ENCODE measurements at regions not wholly inside any gene's neighbourhood (a gene's known extent, or its start where the extent isn't known, plus 50 kb on each side); places are given as distances from the start of the nearest gene placed in this dataset.

DNA sequence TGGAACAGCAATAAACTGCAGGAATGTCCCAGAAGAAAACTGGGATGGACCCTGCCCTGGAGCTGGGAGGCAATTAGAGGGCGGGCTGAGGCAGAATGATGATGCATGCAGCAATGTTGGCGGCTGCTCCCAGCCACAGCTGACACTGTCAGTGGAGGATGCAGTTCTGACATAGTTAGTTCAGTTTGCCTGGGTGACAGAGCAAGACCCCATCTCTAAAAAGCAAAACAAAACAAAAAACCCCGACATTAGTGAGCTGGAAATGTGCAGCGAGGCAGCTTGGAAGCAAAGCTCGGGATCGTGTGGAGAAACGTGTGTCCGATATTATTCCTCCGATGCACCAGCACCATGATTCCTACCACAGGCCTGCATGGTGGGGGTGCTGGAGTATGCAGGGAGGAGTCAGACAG is 110.1 kb upstream of the UQCRFS1 start:
- ChIA-PET POLR2A (no interaction called here), CTCF (no interaction called here)
- Mint-ChIP-seq H3K4me1 (no peaks in the 10 kb centered on the region), H3K27me3 (no peaks in the 10 kb centered on the region), H3K27ac (no peak overlapping the region), H3K4me3 (no peak overlapping the region), H3K9me3 (ENCODE audit: insufficient read depth) (peaks cover 2% of the 10 kb centered on the region)
- Histone ChIP-seq H3K4me3 (ENCODE audit: control extremely low read depth in 1 of 5, extremely low read depth in 1 of 5, insufficient read depth in 1 of 5, low read depth in 2 of 5, low read length in 4 of 5) (no peak overlapping the region), H3K4me1 (ENCODE audit: control insufficient read depth in 2 of 2, insufficient read depth in 2 of 2, low read length in 2 of 2) (no peaks in the 10 kb centered on the region), H3K4me2 (replicated peaks; ENCODE audit: low read depth, low read length, poor library complexity, severe bottlenecking) (no peak overlapping the region), H2AFZ (ENCODE audit: insufficient read depth, low read depth, low read length, poor library complexity, severe bottlenecking) (no peak overlapping the region), H4K20me1 (ENCODE audit: control insufficient read depth, insufficient read depth, low read length, poor library complexity, severe bottlenecking) (no peaks in the 10 kb centered on the region), H3K27ac (ENCODE audit: low read length in 2 of 2) (no peak overlapping the region), H3K9ac (ENCODE audit: low read length) (no peak overlapping the region), H3K9me3 (ENCODE audit: control extremely low read depth in 1 of 3, control insufficient read depth in 2 of 3, insufficient read depth in 1 of 3, low read length in 2 of 3) (peaks cover 0 to 20% (median 0%) of the 10 kb centered on the region in 3 donors), H3K36me3 (replicated peaks in 1 of 2; ENCODE audit: control extremely low read depth in 1 of 2, control insufficient read depth in 1 of 2, extremely low read depth in 1 of 2, insufficient read depth in 2 of 2, low read length in 1 of 2) (no peaks in the 10 kb centered on the region), H3K27me3 (replicated peaks in 1 of 4; ENCODE audit: control extremely low read depth in 1 of 4, control insufficient read depth in 3 of 4, insufficient read depth in 4 of 4, low read length in 3 of 4) (no peaks in the 10 kb centered on the region), H3K79me2 (ENCODE audit: control insufficient read depth, insufficient read depth, low read length) (no peaks in the 10 kb centered on the region)
- DNase-seq = no peak
- 95% methylated on average over 6 of the region's 9 CpGs for WGBS (ENCODE audit: insufficient coverage)
- intact Hi-C loops (cut with micrococcal nuclease) = no loop called here
- TF ChIP-seq, protein P1, sequence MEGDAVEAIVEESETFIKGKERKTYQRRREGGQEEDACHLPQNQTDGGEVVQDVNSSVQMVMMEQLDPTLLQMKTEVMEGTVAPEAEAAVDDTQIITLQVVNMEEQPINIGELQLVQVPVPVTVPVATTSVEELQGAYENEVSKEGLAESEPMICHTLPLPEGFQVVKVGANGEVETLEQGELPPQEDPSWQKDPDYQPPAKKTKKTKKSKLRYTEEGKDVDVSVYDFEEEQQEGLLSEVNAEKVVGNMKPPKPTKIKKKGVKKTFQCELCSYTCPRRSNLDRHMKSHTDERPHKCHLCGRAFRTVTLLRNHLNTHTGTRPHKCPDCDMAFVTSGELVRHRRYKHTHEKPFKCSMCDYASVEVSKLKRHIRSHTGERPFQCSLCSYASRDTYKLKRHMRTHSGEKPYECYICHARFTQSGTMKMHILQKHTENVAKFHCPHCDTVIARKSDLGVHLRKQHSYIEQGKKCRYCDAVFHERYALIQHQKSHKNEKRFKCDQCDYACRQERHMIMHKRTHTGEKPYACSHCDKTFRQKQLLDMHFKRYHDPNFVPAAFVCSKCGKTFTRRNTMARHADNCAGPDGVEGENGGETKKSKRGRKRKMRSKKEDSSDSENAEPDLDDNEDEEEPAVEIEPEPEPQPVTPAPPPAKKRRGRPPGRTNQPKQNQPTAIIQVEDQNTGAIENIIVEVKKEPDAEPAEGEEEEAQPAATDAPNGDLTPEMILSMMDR (IDR thresholded peaks at IDR 0.05) = no peak
- TF ChIP-seq EZH2 (IDR thresholded peaks at IDR 0.05; ENCODE audit: borderline replicate concordance, insufficient read depth, low read depth, low read length, poor library complexity, severe bottlenecking) = no peak
- no peak for ATAC-seq (ENCODE audit: low read depth)

GRCh38 chr19:29323440-29324290 is 110.7 kb upstream of the UQCRFS1 start:
- no peak overlapping the region for H3K9ac ChIP-seq (ENCODE audit: low read length)
- no peaks in the 10 kb centered on the region for H3K79me2 ChIP-seq (ENCODE audit: control insufficient read depth, insufficient read depth, low read length)
- no peak overlapping the region for H2AFZ ChIP-seq (ENCODE audit: insufficient read depth, low read depth, low read length, poor library complexity, severe bottlenecking)
- no peaks in the 10 kb centered on the region for H3K36me3 ChIP-seq (replicated peaks in 1 of 2; ENCODE audit: control extremely low read depth in 1 of 2, control insufficient read depth in 1 of 2, extremely low read depth in 1 of 2, insufficient read depth in 2 of 2, low read length in 1 of 2)
- no peaks in the 10 kb centered on the region for H3K4me1 ChIP-seq (ENCODE audit: control insufficient read depth in 2 of 2, insufficient read depth in 2 of 2, low read length in 2 of 2)
- DNase-seq (no peak), ATAC-seq (ENCODE audit: low read depth) (no peak)
- H3K4me1 Mint-ChIP-seq = no peaks in the 10 kb centered on the region
- no peaks in the 10 kb centered on the region for H3K27me3 Mint-ChIP-seq
- ChIA-PET CTCF (no interaction called here), POLR2A (no interaction called here)
- no peaks in the 10 kb centered on the region for H3K27me3 ChIP-seq (replicated peaks in 1 of 4; ENCODE audit: control extremely low read depth in 1 of 4, control insufficient read depth in 3 of 4, insufficient read depth in 4 of 4, low read length in 3 of 4)
- TF ChIP-seq EZH2 (IDR thresholded peaks at IDR 0.05; ENCODE audit: borderline replicate concordance, insufficient read depth, low read depth, low read length, poor library complexity, severe bottlenecking) = no peak
- TF ChIP-seq, protein P1 (IDR thresholded peaks at IDR 0.05) = no peak
- H3K4me2 ChIP-seq (replicated peaks; ENCODE audit: low read depth, low read length, poor library complexity, severe bottlenecking) = no peak overlapping the region
- H4K20me1 ChIP-seq (ENCODE audit: control insufficient read depth, insufficient read depth, low read length, poor library complexity, severe bottlenecking) = no peaks in the 10 kb centered on the region
- H3K27ac Mint-ChIP-seq = no peak overlapping the region
- 83% methylated on average over 15 of the region's 15 CpGs for WGBS (ENCODE audit: insufficient coverage)
- no peak overlapping the region for H3K4me3 ChIP-seq (ENCODE audit: control extremely low read depth in 1 of 5, extremely low read depth in 1 of 5, insufficient read depth in 1 of 5, low read depth in 2 of 5, low read length in 4 of 5)
- no peak overlapping the region for H3K27ac ChIP-seq (ENCODE audit: low read length in 2 of 2)
- no peak overlapping the region for H3K4me3 Mint-ChIP-seq
- peaks cover 4% of the 10 kb centered on the region for H3K9me3 Mint-ChIP-seq (ENCODE audit: insufficient read depth)
- peaks cover 0 to 25% (median 0%) of the 10 kb centered on the region in 3 donors for H3K9me3 ChIP-seq (ENCODE audit: control extremely low read depth in 1 of 3, control insufficient read depth in 2 of 3, insufficient read depth in 1 of 3, low read length in 2 of 3)
- intact Hi-C loops (cut with micrococcal nuclease) = no loop called here
